Neural progenitor cell (in vitro differentiated cells): ENCODE measurements at regions not wholly inside any gene's neighbourhood (a gene's known extent, or its start where the extent isn't known, plus 50 kb on each side); places are given as distances from the start of the nearest gene placed in this dataset.

ENCODE experiments used
- DNase-seq: peaks from one replicate; pipeline ENCODE4 v3.0.0-alpha.2; 2016; ENCODE audit warnings: low spot score
- H2AFZ ChIP-seq: fragments of 200-600 bp; sonication (generic); replicated peaks from 2 replicates; pipeline ENCODE4 v1.6.1; 2016; ENCODE audit warnings: antibody characterized with exemption
- H3F3A ChIP-seq: fragments of 200-600 bp; sonication (generic); 2 replicates; pipeline ENCODE4 v1.6.1; 2016; ENCODE audit warnings: antibody characterized with exemption, low read depth
- H3K27ac ChIP-seq: fragments of 200-600 bp; sonication (generic); 2 replicates; pipeline ENCODE4 v1.5.1; 2016; ENCODE audit warnings: mild to moderate bottlenecking
- H3K27me3 ChIP-seq: fragments of 200-600 bp; sonication (generic); 2 replicates; pipeline ENCODE4 v1.6.1; 2016; ENCODE audit warnings: mild to moderate bottlenecking, moderate library complexity
- H3K36me3 ChIP-seq: fragments of 200-600 bp; sonication (generic); 2 replicates; pipeline ENCODE4 v1.5.1; 2016
- H3K4me1 ChIP-seq: fragments of 200-600 bp; sonication (generic); 2 replicates; pipeline ENCODE4 v1.6.1; 2016; ENCODE audit warnings: mixed run types
- H3K4me2 ChIP-seq: fragments of 200-600 bp; sonication (generic); 2 replicates; pipeline ENCODE4 v1.6.1; 2016
- H3K4me3 ChIP-seq: fragments of 200-600 bp; sonication (generic); 2 replicates; pipeline ENCODE4 v1.5.1; 2016
- H3K79me2 ChIP-seq: fragments of 200-600 bp; sonication (generic); 2 replicates; pipeline ENCODE4 v1.6.1; 2016; ENCODE audit warnings: low read depth
- H3K9ac ChIP-seq: fragments of 200-600 bp; sonication (generic); 2 replicates; pipeline ENCODE4 v1.6.1; 2016
- H3K9me3 ChIP-seq: fragments of 200-600 bp; sonication (generic); 2 replicates; pipeline ENCODE4 v1.5.1; 2016; ENCODE audit warnings: low read depth
- H4K20me1 ChIP-seq: fragments of 200-600 bp; sonication (generic); 2 replicates; pipeline ENCODE4 v1.6.1; 2016; ENCODE audit warnings: low read depth
- H3K27ac Mint-ChIP-seq: 3 replicates; pipeline ENCODE4 v1.8.0; 2021; ENCODE audit warnings: mixed read lengths
- H3K27me3 Mint-ChIP-seq: 2 replicates; pipeline ENCODE4 v1.8.0; 2022; ENCODE audit warnings: low read depth, mild to moderate bottlenecking, inconsistent platforms, moderate library complexity, mixed read lengths; ENCODE audit not compliant: insufficient read depth
- H3K36me3 Mint-ChIP-seq: 3 replicates; pipeline ENCODE4 v1.8.0; 2021; ENCODE audit warnings: mixed read lengths
- H3K4me1 Mint-ChIP-seq: 3 replicates; pipeline ENCODE4 v1.8.0; 2021; ENCODE audit warnings: mixed read lengths
- H3K4me3 Mint-ChIP-seq: 3 replicates; pipeline ENCODE4 v1.8.0; 2021; ENCODE audit warnings: mild to moderate bottlenecking, moderate library complexity, mixed read lengths
- H3K9me3 Mint-ChIP-seq: 3 replicates; pipeline ENCODE4 v1.8.0; 2020; ENCODE audit warnings: mixed read lengths
- EZH2 ChIP-seq: fragments of 200-600 bp; sonication (generic); IDR thresholded peaks from 2 replicates; pipeline ENCODE4 v1.6.1; 2017; ENCODE audit warnings: antibody characterized with exemption, mild to moderate bottlenecking, moderate library complexity
- EZH2phosphoT487 ChIP-seq: fragments of 200-600 bp; sonication (generic); IDR thresholded peaks from 2 replicates; pipeline ENCODE4 v1.6.1; 2017; ENCODE audit warnings: antibody characterized with exemption
- TF ChIP-seq, protein P1 (sequence below): fragments of 200-600 bp; sonication (generic); IDR thresholded peaks from 2 replicates; pipeline ENCODE4 v1.5.1; 2017; ENCODE audit warnings: antibody characterized with exemption, mild to moderate bottlenecking

GRCh38 chr15:66986951-66987350 is 78.5 kb upstream of the SMAD3 start:
- Mint-ChIP-seq H3K27ac (no peak overlapping the region), H3K4me1 (no peaks in the 10 kb centered on the region), H3K36me3 (no peaks in the 10 kb centered on the region), H3K9me3 (peaks cover 14% of the 10 kb centered on the region), H3K4me3 (no peak overlapping the region), H3K27me3 (peaks cover 2% of the 10 kb centered on the region)
- Histone ChIP-seq H3K27me3 (no peaks in the 10 kb centered on the region), H3K4me3 (no peak overlapping the region), H3K27ac (no peak overlapping the region), H3F3A (no peaks in the 10 kb centered on the region), H3K9ac (no peak overlapping the region), H3K4me1 (no peaks in the 10 kb centered on the region), H3K36me3 (no peaks in the 10 kb centered on the region), H3K79me2 (no peaks in the 10 kb centered on the region), H2AFZ (no peak overlapping the region), H3K9me3 (no peaks in the 10 kb centered on the region), H4K20me1 (no peaks in the 10 kb centered on the region), H3K4me2 (no peak overlapping the region)
- TF ChIP-seq EZH2 = no peak
- no peak for TF ChIP-seq EZH2phosphoT487
- TF ChIP-seq, protein P1, sequence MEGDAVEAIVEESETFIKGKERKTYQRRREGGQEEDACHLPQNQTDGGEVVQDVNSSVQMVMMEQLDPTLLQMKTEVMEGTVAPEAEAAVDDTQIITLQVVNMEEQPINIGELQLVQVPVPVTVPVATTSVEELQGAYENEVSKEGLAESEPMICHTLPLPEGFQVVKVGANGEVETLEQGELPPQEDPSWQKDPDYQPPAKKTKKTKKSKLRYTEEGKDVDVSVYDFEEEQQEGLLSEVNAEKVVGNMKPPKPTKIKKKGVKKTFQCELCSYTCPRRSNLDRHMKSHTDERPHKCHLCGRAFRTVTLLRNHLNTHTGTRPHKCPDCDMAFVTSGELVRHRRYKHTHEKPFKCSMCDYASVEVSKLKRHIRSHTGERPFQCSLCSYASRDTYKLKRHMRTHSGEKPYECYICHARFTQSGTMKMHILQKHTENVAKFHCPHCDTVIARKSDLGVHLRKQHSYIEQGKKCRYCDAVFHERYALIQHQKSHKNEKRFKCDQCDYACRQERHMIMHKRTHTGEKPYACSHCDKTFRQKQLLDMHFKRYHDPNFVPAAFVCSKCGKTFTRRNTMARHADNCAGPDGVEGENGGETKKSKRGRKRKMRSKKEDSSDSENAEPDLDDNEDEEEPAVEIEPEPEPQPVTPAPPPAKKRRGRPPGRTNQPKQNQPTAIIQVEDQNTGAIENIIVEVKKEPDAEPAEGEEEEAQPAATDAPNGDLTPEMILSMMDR = no peak
- DNase-seq = no peak

- no peak overlapping the region for H3K27ac Mint-ChIP-seq
- no peaks in the 10 kb centered on the region for H3K9me3 ChIP-seq
- H3K4me1 Mint-ChIP-seq = no peaks in the 10 kb centered on the region
- no peaks in the 10 kb centered on the region for H3K27me3 ChIP-seq
- TF ChIP-seq, protein P1 = no peak
- TF ChIP-seq EZH2phosphoT487 = no peak
- TF ChIP-seq EZH2 = no peak
- no peaks in the 10 kb centered on the region for H3K36me3 ChIP-seq
- H3K4me1 ChIP-seq = no peaks in the 10 kb centered on the region
- H3K27me3 Mint-ChIP-seq = no peaks in the 10 kb centered on the region
- no peak overlapping the region for H3K9ac ChIP-seq
- H3K4me2 ChIP-seq = no peak overlapping the region
- no peaks in the 10 kb centered on the region for H3K79me2 ChIP-seq
- H3F3A ChIP-seq = no peaks in the 10 kb centered on the region
- no peak overlapping the region for H3K4me3 Mint-ChIP-seq
- H3K4me3 ChIP-seq = no peak overlapping the region
- no peaks in the 10 kb centered on the region for H3K36me3 Mint-ChIP-seq
- H3K9me3 Mint-ChIP-seq = peaks cover 14% of the 10 kb centered on the region
- no peak overlapping the region for H2AFZ ChIP-seq
- H3K27ac ChIP-seq = no peak overlapping the region
- no peaks in the 10 kb centered on the region for H4K20me1 ChIP-seq
- no peak for DNase-seq
Measured at GRCh38 chr15:66993090-66993489, 72.3 kb upstream of the SMAD3 start.

- H3K4me3 ChIP-seq = no peak overlapping the region
- H3K27ac Mint-ChIP-seq = no peak overlapping the region
- H3K79me2 ChIP-seq = no peaks in the 10 kb centered on the region
- no peak overlapping the region for H2AFZ ChIP-seq
- no peaks in the 10 kb centered on the region for H3K9me3 ChIP-seq
- H3K27me3 Mint-ChIP-seq = no peaks in the 10 kb centered on the region
- no peak overlapping the region for H3K4me2 ChIP-seq
- H4K20me1 ChIP-seq = no peaks in the 10 kb centered on the region
- no peaks in the 10 kb centered on the region for H3K4me1 Mint-ChIP-seq
- H3K4me1 ChIP-seq = no peaks in the 10 kb centered on the region
- peaks cover 12% of the 10 kb centered on the region for H3K9me3 Mint-ChIP-seq
- no peaks in the 10 kb centered on the region for H3K27me3 ChIP-seq
- no peak overlapping the region for H3K27ac ChIP-seq
- H3F3A ChIP-seq = no peaks in the 10 kb centered on the region
- H3K4me3 Mint-ChIP-seq = no peak overlapping the region
- no peaks in the 10 kb centered on the region for H3K36me3 ChIP-seq
- H3K36me3 Mint-ChIP-seq = no peaks in the 10 kb centered on the region
- DNase-seq = no peak
- TF ChIP-seq EZH2 = no peak
- TF ChIP-seq, protein P1 = no peak
- TF ChIP-seq EZH2phosphoT487 = no peak
- no peak overlapping the region for H3K9ac ChIP-seq
Measured at GRCh38 chr15:66993874-66994696, 71.3 kb upstream of the SMAD3 start.
